OCI-LY3 (cell line): ENCODE measurements at regions not wholly inside any gene's neighbourhood (a gene's known extent, or its start where the extent isn't known, plus 50 kb on each side); places are given as distances from the start of the nearest gene placed in this dataset.

ENCODE experiments used
- H2AFZ ChIP-seq: fragments of 200-600, 300-600 bp; shearing (Covaris generic); 2 replicates; pipeline ENCODE4 v1.6.0; 2014; ENCODE audit warnings: antibody characterized with exemption, low read depth, low read length
- H3K27ac ChIP-seq: fragments of 200-600, 300-600 bp; sonication (generic); 2 replicates; pipeline ENCODE4 v1.5.1; 2014; ENCODE audit warnings: mild to moderate bottlenecking, low read length, moderate library complexity, mixed read lengths
- H3K27me3 ChIP-seq: fragments of 200-600, 300-600 bp; sonication (generic); 2 replicates; pipeline ENCODE4 v1.6.1; 2014; ENCODE audit warnings: low read depth, low read length, mixed read lengths
- H3K36me3 ChIP-seq: fragments of 200-600, 300-600 bp; sonication (generic); replicated peaks from 2 replicates; pipeline ENCODE3; 2014; ENCODE audit warnings: low read depth, low read length, mixed read lengths
- H3K4me1 ChIP-seq: fragments of 300-600, 200-600 bp; sonication (generic); 2 replicates; pipeline ENCODE4 v1.6.1; 2014; ENCODE audit warnings: low read length, mixed read lengths
- H3K4me2 ChIP-seq: fragments of 200-600, 300-600 bp; sonication (generic); 2 replicates; pipeline ENCODE4 v1.6.1; 2014; ENCODE audit warnings: low read length, mixed read lengths
- H3K4me3 ChIP-seq: fragments of 300-600, 200-600 bp; sonication (generic); 2 replicates; pipeline ENCODE4 v1.5.1; 2014; ENCODE audit warnings: antibody characterized with exemption, mild to moderate bottlenecking, low read length, moderate library complexity
- H3K79me2 ChIP-seq: fragments of 300-600, 200-600 bp; shearing (Covaris generic); 2 replicates; pipeline ENCODE4 v1.6.1; 2014; ENCODE audit warnings: mild to moderate bottlenecking, low read length, mixed read lengths
- H3K9ac ChIP-seq: fragments of 300-600, 200-600 bp; shearing (Covaris generic); 2 replicates; pipeline ENCODE4 v1.6.0; 2014; ENCODE audit warnings: mild to moderate bottlenecking, low read length, moderate library complexity
- H3K9me3 ChIP-seq: fragments of 200-600, 300-600 bp; shearing (Covaris generic); 2 replicates; pipeline ENCODE4 v1.6.1; 2014; ENCODE audit warnings: low read length, mixed read lengths; ENCODE audit not compliant: insufficient read depth
- H4K20me1 ChIP-seq: fragments of 200-600, 300-600 bp; sonication (generic); 2 replicates; pipeline ENCODE4 v1.6.1; 2016; ENCODE audit warnings: low read length, mixed read lengths; ENCODE audit not compliant: insufficient read depth
- CTCF ChIP-seq: fragments of 200-600, 300-600 bp; sonication (generic); IDR thresholded peaks from 2 replicates; pipeline ENCODE4 v1.5.1; 2014; ENCODE audit warnings: antibody characterized with exemption, low read length, low read depth
- EZH2phosphoT487 ChIP-seq: fragments of 200-600 bp; shearing (Covaris generic); IDR thresholded peaks from 2 replicates; pipeline ENCODE4 v1.6.1; 2018; ENCODE audit warnings: antibody characterized with exemption, mixed run types, low read depth

- no peaks in the 10 kb centered on the region for H4K20me1 ChIP-seq
- no peak overlapping the region for H2AFZ ChIP-seq
- no peaks in the 10 kb centered on the region for H3K27me3 ChIP-seq
- H3K27ac ChIP-seq = no peak overlapping the region
- 0 out of 2 replicates have a peak, but pooled peaks cover 3% of the 10 kb centered on the region for H3K9me3 ChIP-seq
- TF ChIP-seq EZH2phosphoT487 (no peak), CTCF (no peak)
- H3K36me3 ChIP-seq = no peaks in the 10 kb centered on the region
- H3K79me2 ChIP-seq = no peaks in the 10 kb centered on the region
- H3K9ac ChIP-seq = no peak overlapping the region
- peaks cover 28% of the 10 kb centered on the region for H3K4me1 ChIP-seq
- no peak overlapping the region for H3K4me2 ChIP-seq
- no peak overlapping the region for H3K4me3 ChIP-seq
Observed at GRCh38 chr10:90171014-90171722, 469.8 kb downstream of the KIF20B start.

- no peaks in the 10 kb centered on the region for H3K79me2 ChIP-seq
- H4K20me1 ChIP-seq = no peaks in the 10 kb centered on the region
- no peak overlapping the region for H3K4me2 ChIP-seq
- H3K27ac ChIP-seq = no peak overlapping the region
- H3K4me3 ChIP-seq = no peak overlapping the region
- no peak overlapping the region for H2AFZ ChIP-seq
- H3K27me3 ChIP-seq = no peaks in the 10 kb centered on the region
- no peaks in the 10 kb centered on the region for H3K36me3 ChIP-seq
- peaks cover 13% of the 10 kb centered on the region for H3K4me1 ChIP-seq
- H3K9me3 ChIP-seq = 0 out of 2 replicates have a peak, but pooled peaks cover 3% of the 10 kb centered on the region
- TF ChIP-seq EZH2phosphoT487 (no peak), CTCF (no peak)
- H3K9ac ChIP-seq = no peak overlapping the region
Observed at GRCh38 chr10:90174531-90174930, 473.1 kb downstream of the KIF20B start.

- H3K4me2 ChIP-seq = no peak overlapping the region
- no peak overlapping the region for H3K27ac ChIP-seq
- TF ChIP-seq EZH2phosphoT487 = no peak
- no peak for TF ChIP-seq CTCF
Observed at GRCh38 chr10:90175161-90175681, 473.8 kb downstream of the KIF20B start.

GRCh38 chr10:90179696-90180407, 478.5 kb downstream of the KIF20B start:
- Histone ChIP-seq H3K4me3 (no peak overlapping the region), H2AFZ (no peak overlapping the region), H3K27me3 (no peaks in the 10 kb centered on the region), H3K9me3 (no peaks in the 10 kb centered on the region), H3K9ac (no peak overlapping the region), H4K20me1 (no peaks in the 10 kb centered on the region), H3K36me3 (no peaks in the 10 kb centered on the region), H3K4me2 (peak overlapping the region; percentile 38), H3K4me1 (peaks cover 34% of the 10 kb centered on the region), H3K79me2 (no peaks in the 10 kb centered on the region), H3K27ac (peak overlapping the region; percentile 32; the same call in 1 of the 2 replicates)
- no peak for TF ChIP-seq CTCF
- no peak for TF ChIP-seq EZH2phosphoT487

More at GRCh38 chr10:90175161-90175681, 473.8 kb downstream of the KIF20B start:
- H2AFZ ChIP-seq = no peak overlapping the region
- H3K4me3 ChIP-seq = no peak overlapping the region
- no peaks in the 10 kb centered on the region for H3K79me2 ChIP-seq
- no peaks in the 10 kb centered on the region for H3K27me3 ChIP-seq
- H3K9ac ChIP-seq = no peak overlapping the region
- 0 out of 2 replicates have a peak, but pooled peaks cover 3% of the 10 kb centered on the region for H3K9me3 ChIP-seq
- peaks cover 20% of the 10 kb centered on the region for H3K4me1 ChIP-seq
- H3K36me3 ChIP-seq = no peaks in the 10 kb centered on the region
- H4K20me1 ChIP-seq = no peaks in the 10 kb centered on the region
